ENCODE measurements at regions not wholly inside any gene's neighbourhood (a gene's known extent, or its start where the extent isn't known, plus 50 kb on each side); places are given as distances from the start of the nearest gene placed in this dataset.

DNA sequence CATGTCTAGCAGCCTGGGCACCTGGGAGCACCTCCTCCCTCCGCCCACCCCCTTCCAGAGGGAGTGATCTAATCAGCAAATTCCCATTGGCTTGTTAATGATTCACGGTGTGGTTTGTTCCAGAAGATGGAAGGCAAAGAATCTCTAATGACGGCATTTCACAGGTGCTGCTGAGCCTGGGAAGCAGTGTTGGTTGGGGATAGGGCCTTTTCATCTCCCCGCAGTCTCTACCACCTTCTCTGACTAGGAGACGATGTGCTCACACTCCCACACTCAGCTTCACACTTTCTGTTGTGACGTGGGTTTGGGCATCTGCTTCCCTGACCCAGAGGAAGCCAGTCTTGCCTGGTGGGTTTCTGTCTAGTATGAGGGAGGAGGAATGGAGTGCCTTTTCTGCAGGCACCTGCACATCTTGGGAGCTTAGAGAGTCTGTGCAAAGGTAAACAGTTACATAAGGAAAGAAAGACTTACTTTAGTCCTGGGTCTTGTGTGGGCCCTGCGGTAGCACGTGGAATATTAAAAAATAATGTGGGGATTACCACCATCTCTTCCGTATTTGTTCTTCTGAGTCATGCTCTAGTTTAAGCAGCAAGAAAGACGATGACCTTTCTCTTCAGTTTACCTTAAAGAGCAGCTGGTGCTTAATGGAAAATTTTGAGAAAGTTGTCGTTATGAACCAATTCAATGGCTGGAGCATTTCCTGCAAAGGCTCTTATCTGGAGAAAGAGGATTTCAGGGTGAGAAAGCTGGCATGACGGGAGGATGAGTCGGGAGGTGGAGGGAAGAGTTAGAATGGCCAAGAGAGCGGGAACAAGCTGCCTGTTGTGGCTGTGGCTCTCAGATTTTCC lies 70.6 kb upstream of the ARHGAP5 start:
- DNase-seq, result no peak

DNA sequence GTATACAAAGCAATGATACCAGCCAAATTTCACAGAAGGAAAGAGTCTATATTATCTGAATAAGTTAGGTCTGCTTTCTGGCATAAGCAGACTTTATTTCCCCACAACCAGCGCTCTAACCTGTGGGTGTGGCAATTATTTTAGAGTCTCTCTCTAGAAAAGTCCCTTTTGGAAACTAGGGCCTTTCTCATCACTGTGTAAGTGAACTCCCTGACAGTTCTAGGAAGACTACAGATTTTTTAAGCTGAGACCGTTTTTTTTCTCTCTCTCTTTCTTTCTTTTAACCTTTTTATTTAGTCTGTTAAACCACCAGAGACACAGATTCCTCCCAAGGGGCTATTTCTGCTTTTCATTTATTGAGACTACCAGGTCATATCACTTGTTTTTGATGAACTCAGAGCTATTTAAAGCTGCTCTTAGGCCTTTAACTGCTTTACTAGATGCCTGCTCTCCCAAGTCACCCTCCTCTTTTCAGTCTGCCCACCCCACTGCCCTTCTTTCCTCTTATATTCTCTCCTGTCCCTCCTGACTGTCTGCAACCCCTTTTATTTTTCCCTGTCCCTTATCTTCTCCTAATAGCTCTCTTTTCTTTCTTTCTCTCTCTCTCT lies 69.2 kb upstream of the ARHGAP5 start:
- DNase-seq, result no peak

GRCh38 chr14:32008602-32009193 lies 68.4 kb upstream of the ARHGAP5 start:
- no peak for DNase-seq

DNA sequence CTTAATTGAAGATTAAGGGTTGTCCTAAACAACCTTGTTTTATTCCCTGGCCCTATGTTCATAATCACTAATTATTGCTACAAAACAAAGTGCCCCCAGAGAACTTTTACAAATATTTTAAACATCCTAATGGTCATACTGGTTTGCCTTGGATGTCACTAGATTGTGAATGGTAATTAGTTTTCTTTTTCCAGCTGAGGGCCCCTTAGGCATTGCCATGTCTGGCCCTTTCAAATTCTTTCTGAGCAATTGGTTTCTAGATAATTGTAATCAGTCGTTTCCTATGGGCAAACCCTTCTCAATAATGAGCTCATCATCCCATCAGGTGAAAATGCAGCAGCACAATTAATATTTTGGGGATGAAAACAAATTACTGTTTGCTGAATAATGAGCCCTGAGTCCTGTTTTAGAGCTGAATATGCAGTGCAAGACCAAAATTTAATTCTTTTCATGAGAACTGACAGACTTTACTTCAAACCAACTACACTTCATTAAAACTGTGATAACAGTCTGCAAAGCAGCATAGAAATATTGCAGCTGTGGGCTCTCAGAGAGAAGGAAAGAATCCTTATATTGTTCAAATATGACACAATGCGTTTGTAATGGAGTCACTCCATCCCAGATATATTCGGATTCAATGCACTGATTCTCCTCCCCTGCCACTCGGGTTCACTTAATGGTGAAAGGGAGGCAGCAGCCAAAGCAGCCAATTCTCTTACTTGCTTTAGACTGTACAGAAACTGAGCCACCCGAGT lies 67.7 kb upstream of the ARHGAP5 start:
- no peak for DNase-seq

- DNase-seq, result no peak
Measured at GRCh38 chr14:32009976-32010581, 67.0 kb upstream of the ARHGAP5 start.

GRCh38 chr14:32010604-32011125 lies 66.4 kb upstream of the ARHGAP5 start:
- DNase-seq, result no peak

GRCh38 chr14:32011225-32011624 lies 65.9 kb upstream of the ARHGAP5 start:
- DNase-seq, result no peak

DNA sequence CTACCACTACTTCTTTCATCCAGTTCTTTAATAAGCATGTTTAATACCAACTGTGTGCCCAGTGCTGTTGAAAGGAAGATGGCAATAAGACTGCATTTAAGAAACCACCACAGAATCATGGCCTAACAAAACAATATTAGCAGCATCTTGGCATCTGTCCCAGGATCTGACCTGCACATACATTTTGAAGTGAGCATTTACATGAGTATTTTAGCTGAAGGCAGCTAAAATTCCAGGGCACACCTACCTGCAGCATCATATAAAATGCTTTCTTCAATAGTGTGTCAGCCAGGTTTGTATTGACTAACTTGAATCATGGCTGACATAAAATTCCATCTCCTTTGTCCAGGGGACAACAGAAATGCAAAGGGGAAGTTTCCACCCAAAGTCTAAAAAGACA lies 65.0 kb upstream of the ARHGAP5 start:
- DNase-seq, result no peak

- no peak for DNase-seq
Measured at GRCh38 chr14:32012571-32012970, 64.5 kb upstream of the ARHGAP5 start.

DNA sequence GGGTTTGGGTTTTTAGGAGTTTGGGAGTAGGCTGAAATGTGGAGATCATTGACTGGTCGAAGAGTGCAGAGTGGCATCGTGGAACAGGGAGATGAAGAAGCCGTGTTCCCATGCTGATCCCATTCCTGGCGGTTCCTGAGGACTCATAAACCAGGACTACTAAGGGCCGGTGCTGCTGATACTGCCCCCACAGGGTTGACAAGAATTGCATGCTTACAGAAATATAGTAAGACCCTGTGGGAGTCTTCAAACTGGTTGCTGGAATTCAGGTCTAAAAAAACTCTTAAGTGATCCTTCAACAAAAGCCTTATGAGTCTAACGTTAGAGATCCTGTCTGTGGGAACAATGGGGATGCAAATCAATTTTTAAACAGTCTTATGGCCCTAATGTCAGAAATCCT lies 64.0 kb upstream of the ARHGAP5 start:
- no peak for DNase-seq

DNA sequence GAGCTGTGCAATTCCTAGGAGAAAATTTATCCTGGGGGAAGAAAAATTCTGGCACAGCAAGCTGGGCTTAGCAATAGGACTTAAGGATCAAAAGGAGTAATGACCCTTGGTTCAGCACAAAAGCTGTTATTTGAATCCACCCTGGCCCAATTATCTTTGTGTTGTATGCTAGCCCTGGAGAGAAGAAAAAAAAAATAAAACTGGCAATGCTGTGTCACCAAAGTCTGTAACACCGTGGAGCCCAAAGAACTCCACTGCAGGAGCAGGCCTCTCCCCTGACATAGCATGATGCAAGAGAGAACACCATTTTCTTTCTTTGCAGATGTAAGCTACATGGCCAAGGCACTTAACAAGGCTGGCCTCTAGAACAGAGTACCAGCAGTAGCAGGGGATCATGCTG lies 63.0 kb upstream of the ARHGAP5 start:
- no peak for DNase-seq

- no peak for DNase-seq
Measured at GRCh38 chr14:32014498-32014897, 62.6 kb upstream of the ARHGAP5 start.

DNA sequence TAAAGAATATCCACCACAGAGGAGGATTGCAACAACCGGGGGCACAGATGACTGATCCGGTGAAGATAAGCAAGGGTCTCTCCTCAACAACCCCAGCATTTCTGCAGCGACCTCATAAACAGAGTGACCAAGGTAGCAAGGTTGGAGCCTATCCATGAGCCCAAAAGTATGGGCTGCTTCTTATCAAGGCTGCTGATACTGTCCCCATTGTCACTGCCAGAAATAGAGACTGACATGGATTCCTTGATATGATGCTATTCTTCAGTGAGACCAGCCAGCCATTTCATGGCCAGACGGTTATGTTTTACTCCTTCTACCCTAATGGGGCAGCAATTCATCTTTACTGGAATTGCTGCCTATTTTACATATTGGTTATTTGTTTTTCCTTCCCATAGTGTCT lies 61.9 kb upstream of the ARHGAP5 start:
- no peak for DNase-seq

GRCh38 chr14:32017587-32017986 lies 59.5 kb upstream of the ARHGAP5 start:
- no peak for DNase-seq

GRCh38 chr14:32018391-32019092 lies 58.6 kb upstream of the ARHGAP5 start:
- no peak for DNase-seq

DNA sequence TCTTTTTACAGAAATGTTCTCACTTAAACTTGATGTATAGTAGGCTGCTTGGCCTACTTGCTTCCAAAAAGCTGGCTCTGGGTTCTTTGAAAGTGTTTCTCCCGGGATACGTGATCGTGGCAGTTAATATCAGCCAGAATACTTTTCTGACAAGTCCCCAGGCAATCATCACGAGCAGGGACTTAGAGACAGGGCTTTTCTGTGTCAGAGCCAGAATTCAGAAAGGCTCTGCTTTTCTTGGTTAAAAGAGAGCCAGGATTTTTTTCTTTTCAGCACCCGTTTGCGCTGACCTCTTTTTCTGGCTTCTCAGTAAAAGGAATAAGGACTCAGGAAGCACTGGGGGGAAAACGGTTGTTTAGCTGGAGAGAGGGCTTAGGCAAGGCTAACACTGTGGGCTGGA lies 57.8 kb upstream of the ARHGAP5 start:
- DNase-seq, result no peak

GRCh38 chr14:32020882-32021281 lies 56.2 kb upstream of the ARHGAP5 start:
- no peak for DNase-seq

- DNase-seq, result no peak
Measured at GRCh38 chr14:32021341-32021740, 55.8 kb upstream of the ARHGAP5 start.

GRCh38 chr14:32022525-32022924 lies 54.6 kb upstream of the ARHGAP5 start:
- DNase-seq, result no peak

DNA sequence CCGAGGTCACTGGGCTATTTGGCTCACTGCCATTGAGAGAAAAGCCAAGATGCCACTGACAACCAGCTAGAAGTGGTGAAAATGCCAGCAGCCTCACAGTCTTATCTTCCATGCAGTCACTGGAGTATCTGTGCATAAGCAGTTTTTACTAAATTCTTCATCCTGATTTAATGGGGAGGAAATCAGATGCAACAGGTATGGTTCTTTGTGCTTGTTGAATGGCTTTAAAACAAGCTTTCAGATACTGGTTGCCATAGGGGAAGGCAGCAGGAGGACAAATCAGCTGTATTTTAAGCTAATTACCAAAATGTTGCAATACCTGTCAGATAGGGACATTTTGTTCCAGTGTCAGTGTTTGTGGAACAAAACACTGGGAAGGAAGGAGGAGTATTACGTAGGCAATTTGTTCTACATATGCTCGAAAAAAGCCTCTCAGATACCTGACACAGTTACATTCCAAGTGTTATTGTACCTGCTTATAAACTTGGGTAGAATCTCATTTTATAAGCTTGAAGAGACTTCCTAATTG lies 54.1 kb upstream of the ARHGAP5 start:
- no peak for DNase-seq

- DNase-seq, result no peak
Measured at GRCh38 chr14:32023540-32023939, 53.6 kb upstream of the ARHGAP5 start.
